Endometrial microvascular endothelial cells (primary cell): ENCODE measurements at regions not wholly inside any gene's neighbourhood (a gene's known extent, or its start where the extent isn't known, plus 50 kb on each side); places are given as distances from the start of the nearest gene placed in this dataset.

Source experiments
- in situ Hi-C: cut with HindIII; loops from 2 replicates; pipeline ENCODE4 v1.10.0; 2017; ENCODE audit warnings: low sequenced_read_pairs, low pct_unique_long_range_greater_than_20kb; ENCODE audit errors: inconsistent ontology term

DNA sequence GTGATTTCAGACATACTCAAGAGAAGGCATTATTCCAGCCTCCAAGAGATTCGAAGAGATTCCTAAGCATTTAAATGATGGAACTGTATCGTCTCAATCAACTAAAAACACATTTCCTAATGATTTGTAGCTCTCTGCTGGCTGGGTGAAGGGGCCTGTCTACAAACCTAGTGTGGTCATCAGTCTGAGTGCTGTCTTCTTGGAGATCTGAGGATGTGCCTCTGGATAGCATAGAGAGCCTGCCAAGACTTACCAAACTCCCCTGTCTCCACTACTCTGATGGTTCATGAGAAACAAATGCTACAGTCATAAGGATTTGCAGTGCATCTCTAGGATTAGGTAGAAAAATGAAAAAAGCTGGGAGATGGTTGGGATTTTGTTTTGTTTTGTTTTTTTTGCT is 176.9 kb upstream of the CITED2 start:
- in situ Hi-C loops, result no loop called here

DNA sequence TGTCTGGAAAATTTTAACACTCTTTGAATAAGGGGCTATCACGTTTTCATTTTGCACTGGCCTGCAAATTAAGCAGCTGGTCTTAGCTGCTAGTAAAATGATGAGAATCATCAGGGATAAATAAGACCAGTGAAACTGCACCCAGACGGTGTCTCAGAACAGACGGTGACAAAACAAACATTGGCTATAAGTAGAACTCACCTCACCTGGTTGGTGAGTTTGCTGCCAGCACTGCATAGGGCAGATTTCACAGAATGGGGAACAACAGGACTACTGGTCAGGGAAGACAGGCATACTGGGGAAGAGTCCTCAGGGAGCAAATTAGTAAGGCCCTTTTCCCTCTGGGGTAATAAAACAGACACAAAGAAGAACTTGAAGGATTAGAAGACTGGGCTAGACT is 175.9 kb upstream of the CITED2 start:
- in situ Hi-C loops, result no loop called here

DNA sequence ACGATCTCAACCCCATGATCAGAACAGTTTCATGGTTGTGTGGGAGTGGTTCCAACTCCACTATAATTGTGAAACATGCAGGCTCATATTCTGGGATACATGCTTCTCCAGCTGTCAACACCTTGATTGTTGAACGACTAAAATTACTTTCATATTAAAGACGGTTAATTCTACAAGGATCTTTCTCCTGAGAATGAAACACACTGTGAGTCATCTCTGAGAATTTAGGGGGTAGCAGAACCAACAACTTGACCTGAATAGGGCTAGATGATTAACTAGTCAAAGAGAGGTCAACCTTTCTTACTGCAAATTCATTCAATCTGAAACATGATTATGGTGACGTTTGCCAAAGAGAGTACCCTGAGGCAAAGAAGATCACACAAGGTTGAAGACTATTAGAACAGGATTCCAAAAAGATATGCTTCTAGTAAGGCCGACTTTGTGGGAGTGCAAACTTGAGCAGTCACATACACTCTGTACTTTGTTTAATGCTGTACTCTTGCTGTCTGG is 175.2 kb upstream of the CITED2 start:
- in situ Hi-C loops, result no loop called here

DNA sequence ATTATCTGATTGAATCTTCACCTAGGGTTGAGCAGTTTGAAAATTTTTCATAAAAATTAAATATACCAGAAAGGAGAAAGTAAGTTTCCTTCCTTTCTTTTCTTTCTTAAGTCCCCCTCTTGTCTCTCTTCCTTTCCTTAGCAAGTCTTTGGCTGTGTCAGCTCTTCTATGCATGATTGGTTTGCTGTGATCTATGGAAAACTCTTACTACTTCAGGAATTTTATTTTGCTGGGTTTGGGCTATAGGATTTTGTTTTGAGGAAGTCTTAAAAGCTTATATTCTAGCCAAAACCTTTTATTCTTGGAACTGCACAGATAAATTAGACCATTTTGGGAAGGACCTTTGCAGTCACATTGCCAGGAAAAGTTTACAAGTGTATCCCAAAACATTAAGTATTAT is 173.4 kb upstream of the CITED2 start:
- in situ Hi-C loops, result no loop called here

DNA sequence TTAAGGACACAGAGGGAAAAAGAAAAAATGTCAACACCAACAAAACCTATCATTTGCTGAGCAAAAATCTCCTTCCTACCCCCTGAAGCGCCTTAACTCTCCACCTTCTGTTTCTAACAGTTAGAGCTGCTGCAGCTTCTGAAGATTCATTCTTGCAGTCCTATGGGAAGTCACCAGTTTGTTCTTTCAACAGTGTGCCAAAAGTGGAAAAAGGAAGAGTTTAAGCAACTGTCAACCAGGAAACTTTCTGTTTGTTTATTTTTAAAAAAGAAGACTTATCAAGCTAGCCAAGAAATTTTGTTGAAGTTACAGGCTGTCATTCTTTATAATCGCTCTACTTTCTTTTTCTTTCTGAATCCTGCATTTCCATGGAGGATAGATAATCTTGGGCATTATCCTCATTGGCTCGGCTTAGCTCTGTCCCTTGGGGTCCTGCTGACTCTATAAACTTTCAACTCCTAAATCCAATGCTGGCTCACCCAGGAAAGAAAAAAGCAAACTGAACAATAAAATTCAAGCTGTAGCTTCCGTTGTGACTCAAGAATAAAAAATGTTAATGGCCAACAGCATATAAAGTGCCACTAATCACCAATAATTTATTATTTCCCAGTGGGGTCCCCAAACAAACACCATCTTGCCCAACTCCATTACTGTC is 172.8 kb upstream of the CITED2 start:
- in situ Hi-C loops, result no loop called here

DNA sequence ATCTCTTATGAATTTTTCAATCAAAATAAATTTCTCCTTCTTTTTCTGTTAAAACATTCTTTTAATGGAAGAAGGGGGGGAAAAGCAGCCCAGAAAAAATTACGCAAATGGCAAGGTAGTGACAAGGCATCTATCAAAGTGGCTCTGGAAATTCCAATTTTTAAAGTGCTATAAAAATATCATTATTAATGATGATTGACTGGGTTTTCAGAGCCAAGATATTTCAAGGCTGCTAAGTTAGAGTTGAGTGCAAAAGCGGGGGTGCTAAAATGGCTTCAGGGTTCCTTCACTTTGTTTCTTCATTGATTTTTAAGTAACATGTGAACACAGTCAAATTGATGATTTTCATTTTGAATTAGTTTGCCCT is 171.6 kb upstream of the CITED2 start:
- in situ Hi-C loops, result no loop called here

DNA sequence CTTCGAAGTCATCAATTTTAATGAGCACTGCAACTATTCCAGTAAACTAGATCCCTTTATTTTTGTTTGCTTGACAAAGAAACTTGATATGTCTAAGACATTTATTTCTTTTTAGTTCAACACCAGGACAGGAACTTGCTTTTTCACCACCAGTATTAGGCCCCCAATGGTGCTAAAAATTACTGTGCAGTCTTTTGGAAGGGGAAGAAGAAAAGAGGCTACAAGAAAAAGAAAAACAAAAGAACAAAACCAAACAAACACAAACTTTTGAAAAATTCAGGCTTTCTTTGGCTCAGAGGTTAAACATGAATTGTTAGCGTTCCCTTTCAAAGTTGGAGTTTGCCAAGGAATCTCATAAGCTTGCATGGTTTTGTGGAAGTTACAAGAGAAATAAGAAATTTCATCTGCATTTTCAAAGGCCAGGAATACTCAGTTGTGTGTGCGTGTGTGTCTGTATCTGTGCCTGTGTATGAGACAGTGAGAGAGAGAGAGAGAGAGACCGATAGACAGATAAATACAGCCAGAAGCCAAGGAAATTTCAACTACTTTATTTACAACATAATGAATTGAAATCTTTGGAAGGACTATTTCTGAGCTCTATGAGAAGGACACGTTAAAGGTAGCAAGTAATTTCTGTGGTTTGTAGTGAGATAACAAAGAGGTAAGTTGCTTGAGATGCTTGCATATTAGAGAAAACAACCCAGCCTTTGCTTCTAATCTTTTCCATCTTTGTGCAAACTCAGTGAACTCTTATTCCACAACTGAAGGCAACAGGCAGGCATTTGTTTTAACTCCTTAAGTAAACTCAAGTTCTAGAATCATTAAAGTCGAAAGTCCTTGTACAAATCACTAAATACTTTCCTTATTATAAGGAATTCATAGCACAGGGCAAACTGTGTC is 171.0 kb upstream of the CITED2 start:
- in situ Hi-C loops, result no loop called here

DNA sequence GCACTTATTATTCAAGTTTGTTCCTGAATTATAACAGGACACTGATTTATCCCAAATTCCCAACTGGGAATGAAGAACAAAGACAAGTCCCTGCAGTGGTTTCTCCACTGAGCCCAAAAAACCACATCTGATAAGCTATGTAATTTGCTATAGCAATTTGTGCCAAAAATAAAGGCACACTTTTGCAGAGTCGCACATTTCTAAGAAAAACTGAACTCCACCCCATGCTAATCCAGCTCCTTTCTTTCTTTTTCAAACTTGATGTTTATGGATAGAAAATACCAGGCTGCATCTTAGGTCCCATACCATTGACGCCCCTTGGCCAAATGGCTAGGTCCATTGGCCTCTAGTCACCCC is 170.2 kb upstream of the CITED2 start:
- in situ Hi-C loops, result no loop called here

DNA sequence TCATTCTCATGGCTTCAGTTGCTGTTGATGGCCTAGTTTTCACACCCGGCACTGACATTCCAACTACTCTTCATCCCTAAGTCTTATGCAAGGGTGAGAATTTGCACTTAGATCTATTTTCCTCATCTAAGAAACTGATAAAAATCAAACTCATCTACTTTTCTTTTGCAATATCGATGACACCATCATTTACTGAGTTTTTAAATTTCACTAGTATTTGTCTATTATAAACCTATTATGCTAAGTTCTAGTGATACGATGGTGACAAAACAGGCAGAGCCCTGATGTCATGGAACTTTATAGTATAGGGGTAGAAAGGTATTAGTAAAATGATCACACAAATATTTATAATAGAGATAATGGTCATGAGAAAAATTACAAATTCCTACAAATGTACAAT is 167.9 kb upstream of the CITED2 start:
- in situ Hi-C loops, result no loop called here

DNA sequence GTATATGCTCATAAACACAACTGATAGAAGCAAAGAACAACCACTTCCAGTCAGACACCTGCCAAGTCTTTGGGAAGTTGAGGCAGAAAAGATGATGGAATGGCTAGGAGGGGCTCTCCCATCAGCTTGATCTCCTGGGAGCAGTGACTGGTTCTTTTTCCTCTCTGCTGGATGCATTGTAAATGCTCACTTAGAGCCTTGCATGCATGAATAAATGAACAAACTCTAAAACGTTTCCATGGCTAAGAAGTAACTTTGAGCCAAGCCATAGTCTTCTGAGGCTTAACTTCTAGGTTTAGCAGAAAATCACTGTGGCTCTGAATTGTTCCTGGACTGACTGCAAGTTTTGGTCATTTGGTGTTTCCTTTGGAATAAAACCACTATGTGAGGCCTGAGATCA is 166.4 kb upstream of the CITED2 start:
- in situ Hi-C loops, result no loop called here

DNA sequence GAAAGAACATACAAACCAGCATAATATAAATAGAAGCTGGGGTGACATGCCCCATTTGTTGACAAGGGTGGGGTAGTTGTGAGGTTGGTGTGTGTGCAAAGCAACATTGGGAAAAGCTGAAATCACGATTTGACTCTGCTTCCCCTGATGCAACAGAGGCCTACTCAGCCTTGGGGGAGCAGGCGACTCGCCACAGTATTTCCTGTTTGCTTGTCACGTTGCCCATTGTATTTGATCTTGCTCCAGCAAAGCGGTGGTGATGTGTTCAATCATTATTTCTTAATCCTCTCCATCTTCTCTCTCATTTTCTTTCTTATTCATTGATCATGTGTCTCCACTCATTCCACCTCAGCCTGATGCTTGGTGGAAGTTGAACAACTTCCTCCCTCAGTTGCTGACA is 165.8 kb upstream of the CITED2 start:
- in situ Hi-C loops, result no loop called here

DNA sequence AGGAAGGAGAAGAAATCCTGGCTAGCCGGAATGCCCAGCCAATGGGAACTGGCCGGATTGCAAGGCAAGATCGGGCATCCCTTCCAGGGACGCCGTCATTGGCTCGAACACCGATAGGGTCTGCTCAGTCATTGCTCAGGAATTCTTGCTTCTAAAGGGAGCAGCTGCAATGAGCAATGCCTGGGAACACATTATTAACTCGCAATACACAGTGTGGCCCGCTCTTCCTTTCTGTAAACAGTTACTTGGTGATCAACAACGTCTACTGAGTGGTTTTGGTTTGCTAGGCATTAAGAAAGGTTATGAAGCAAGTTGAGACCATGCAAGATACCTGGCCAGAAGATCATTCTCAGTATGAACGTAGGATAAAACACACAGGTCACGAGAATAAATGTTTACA is 165.4 kb upstream of the CITED2 start:
- in situ Hi-C loops, result no loop called here

DNA sequence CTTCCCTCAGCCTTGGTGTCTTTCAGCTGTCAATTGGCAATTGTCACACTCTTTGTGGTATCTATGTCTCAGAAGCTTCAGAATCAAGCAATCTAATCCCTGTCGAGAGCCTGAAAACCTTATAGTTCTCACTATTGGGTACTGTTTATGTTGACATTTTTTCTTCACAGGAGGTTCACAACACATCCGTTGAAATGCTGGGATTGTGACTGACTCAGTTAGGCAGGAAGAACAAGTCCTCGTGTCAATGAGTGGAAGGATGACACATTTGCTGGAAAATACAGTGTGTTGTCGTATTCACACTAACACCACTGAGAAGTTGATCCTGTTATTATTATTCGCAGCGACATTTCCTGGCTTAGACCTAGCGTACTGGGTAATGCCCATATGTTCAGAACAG is 163.9 kb upstream of the CITED2 start:
- in situ Hi-C loops, result no loop called here

DNA sequence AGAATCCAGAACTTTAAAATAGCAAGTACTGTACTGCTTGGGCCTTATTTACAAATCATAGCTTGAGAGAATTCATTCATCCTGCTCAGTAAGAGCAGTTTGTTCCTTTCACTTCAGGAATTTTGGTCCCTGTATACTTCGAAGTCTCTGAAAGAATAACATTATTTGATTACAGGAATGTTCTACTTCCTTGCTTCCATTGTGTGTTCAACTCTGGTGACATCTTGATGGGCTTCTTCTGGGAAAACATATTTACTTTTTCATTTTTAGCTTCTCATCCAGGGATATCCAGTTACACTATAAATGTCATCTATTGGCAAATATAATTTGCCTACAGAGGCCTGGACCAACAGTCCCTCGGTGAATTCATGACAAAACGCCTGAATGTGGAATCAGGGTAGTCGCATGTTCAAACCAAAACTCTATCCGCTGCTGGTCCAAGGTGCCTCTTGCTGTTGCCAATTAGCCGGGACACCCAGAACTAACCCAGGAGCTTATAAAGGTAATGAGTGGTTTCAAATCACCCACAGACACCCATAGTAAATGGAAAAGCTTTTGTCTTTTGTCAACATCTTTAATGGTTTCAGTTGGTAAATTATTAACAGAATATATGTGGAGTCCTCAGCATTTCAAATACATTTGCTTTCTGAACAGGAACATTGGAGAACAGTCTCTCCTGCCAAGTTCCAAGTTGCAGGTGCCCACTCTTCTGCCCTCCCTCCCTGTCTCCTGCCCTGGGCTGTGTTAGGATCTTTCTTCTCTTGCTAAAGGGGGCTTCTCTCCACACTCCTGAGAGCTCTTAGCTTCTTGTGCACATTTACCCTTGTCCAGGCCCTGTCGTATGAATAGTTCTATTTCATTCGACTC is 162.5 kb upstream of the CITED2 start:
- in situ Hi-C loops, result no loop called here

DNA sequence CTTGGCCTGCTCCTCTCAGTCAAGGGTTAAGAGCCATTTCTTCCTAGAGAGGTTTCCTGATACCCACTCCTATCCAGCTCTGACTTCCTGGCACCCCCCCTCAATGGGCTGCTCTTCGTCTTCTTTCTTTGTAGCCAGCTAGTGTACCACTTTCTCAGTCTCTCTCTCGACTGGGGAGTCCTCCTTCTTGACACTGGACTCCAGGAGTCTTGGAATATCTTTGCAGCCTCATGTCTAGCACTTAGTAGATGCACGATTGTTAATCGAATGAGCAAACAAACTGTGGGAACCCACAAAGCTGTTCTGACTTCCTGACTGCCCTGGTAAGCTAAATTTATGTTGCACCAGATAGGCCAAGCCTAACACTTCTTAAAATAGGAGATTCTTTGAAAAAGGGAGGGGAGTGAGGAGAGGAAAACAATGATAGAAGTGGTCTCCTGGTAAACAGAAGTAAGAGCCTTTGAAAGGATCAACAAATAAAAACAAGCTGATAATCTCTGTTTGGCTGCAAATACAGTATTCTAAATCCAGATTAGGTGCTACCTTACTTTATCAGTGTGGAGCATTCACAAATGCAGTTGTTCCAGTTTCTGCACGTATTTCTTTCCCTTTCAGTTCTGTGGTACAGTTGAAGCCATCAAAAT is 160.1 kb upstream of the CITED2 start:
- in situ Hi-C loops, result no loop called here

DNA sequence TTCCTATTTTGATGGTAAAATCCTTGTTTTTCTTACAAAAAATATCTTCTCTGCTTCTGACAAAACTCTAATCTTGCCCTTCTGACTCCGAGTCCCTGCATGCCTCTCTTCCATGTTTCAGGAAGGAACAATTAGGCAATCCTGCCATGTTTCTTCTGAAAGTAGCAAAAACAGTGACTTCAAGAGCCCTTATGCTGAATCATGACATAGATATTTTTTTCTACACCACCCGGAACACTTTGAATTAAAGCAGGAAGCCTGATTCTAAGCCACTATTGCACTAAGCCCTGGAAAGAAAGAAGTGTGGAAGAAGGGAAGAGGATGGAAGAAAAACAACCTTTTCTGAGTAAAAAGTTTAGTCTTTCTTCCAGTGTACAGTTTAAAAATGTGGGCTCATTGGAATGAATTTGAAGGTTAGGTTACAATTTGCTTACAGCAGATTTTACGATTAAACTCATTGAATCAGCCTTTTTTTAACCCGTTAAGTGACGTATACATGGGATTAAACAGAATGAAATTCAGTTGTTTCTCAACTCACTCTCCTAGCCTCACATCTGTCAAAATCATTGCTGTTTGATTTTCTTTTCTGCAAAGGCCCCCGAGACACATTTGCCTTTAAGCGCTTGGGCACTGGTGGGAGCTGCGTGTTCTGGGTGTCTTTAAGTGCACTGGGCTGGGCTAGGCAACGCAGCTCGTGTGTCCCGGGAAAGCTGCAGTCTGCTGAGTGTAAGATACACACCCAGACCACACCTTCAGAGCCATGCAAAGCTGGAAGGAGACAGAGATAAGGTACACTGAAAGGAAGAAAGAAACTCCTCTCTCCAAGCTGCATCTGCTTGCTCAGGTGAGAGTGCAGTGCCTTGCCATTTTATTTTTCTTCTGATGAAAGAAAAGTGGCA is 159.4 kb upstream of the CITED2 start:
- in situ Hi-C loops, result no loop called here

DNA sequence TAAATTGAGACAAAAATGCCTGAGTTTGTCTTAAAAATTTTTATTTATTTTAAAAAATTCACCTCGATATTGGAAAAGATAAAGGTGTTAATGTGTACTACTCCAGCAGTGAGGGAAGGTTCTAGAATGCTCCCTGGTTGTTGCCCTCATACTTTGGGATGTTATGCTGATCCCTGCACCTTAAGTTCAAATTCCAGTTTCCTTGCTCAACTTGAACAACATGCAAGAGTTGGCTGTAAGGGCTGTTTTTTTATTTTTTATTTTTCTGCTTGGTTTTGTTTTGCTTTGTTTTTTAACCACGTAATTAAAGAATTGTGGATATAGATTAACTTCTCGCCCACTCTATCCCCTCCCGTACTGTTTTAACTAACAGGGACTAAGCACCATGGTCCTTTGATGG is 158.7 kb upstream of the CITED2 start:
- in situ Hi-C loops, result no loop called here
